ENCODE measurements at regions not wholly inside any gene's neighbourhood (a gene's known extent, or its start where the extent isn't known, plus 50 kb on each side); places are given as distances from the start of the nearest gene placed in this dataset.

- Histone ChIP-seq H3K9me3 (ENCODE audit: control insufficient read depth in 2 of 3, insufficient read depth in 1 of 3, low read length in 3 of 3) (no peaks in the 10 kb centered on the region), H3K36me3 (ENCODE audit: control insufficient read depth in 2 of 3, insufficient read depth in 3 of 3, low read length in 3 of 3) (no peaks in the 10 kb centered on the region), H3K4me1 (ENCODE audit: control insufficient read depth in 2 of 3, insufficient read depth in 2 of 3, low read depth in 1 of 3, low read length in 3 of 3) (peaks cover 0 to 3% (median 0%) of the 10 kb centered on the region in 3 donors), H3K9ac (ENCODE audit: low read length in 3 of 3) (no peak overlapping the region), H3K27me3 (ENCODE audit: control insufficient read depth, insufficient read depth, low read length) (no peaks in the 10 kb centered on the region), H3K4me3 (ENCODE audit: low read length in 3 of 3) (no peak overlapping the region), H3K27ac (ENCODE audit: low read depth in 2 of 2, low read length in 2 of 2) (no peak overlapping the region)
- FAIRE-seq (no peak), DNase-seq (peak in 1 of 5 donors; percentile 56)
- intact Hi-C loops (cut with DNase I): no loop called here
- TF ChIP-seq, protein P1, sequence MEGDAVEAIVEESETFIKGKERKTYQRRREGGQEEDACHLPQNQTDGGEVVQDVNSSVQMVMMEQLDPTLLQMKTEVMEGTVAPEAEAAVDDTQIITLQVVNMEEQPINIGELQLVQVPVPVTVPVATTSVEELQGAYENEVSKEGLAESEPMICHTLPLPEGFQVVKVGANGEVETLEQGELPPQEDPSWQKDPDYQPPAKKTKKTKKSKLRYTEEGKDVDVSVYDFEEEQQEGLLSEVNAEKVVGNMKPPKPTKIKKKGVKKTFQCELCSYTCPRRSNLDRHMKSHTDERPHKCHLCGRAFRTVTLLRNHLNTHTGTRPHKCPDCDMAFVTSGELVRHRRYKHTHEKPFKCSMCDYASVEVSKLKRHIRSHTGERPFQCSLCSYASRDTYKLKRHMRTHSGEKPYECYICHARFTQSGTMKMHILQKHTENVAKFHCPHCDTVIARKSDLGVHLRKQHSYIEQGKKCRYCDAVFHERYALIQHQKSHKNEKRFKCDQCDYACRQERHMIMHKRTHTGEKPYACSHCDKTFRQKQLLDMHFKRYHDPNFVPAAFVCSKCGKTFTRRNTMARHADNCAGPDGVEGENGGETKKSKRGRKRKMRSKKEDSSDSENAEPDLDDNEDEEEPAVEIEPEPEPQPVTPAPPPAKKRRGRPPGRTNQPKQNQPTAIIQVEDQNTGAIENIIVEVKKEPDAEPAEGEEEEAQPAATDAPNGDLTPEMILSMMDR (IDR thresholded peaks at IDR 0.05; ENCODE audit: borderline replicate concordance, extremely low read depth, insufficient read depth): no peak
Observed at GRCh38 chr6:87900160-87900698, 147.4 kb upstream of the SPACA1 start.

DNA sequence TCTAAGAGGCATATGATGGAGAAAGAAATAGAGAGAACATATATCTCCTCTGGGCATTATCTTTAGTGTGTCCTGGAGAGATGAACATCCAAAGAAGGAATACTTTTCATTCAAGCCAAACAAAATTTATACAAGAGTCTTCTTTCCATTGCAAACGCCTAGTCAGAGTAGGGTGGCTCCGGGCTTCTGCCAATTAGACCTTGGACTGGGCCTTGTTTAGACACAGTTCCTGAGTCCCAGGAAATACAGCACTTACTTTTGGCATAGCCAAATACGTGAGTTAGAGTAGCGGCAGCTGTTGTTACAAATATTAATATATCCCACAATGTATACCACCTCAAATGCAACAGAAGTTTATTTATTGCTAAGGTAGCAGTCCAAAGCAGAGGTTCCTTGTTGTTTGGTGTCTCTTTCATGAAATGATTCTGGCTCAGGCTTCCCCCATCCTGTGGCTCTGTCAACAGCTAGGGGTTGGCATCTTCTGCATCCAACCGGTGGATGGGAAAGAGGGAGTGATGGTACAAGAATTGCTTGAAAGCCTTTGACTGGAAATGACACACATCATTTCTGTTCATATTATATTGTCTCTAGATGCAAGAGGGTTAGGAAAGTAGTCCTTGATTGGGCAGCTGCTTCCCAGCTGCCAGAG, 148.0 kb upstream of the SPACA1 start:
- Histone ChIP-seq H3K9me3 (ENCODE audit: control insufficient read depth in 2 of 3, insufficient read depth in 1 of 3, low read length in 3 of 3) (no peaks in the 10 kb centered on the region), H3K27ac (ENCODE audit: low read depth in 2 of 2, low read length in 2 of 2) (no peak overlapping the region), H3K27me3 (ENCODE audit: control insufficient read depth, insufficient read depth, low read length) (no peaks in the 10 kb centered on the region), H3K9ac (ENCODE audit: low read length in 3 of 3) (no peak overlapping the region), H3K4me3 (ENCODE audit: low read length in 3 of 3) (no peak overlapping the region), H3K4me1 (ENCODE audit: control insufficient read depth in 2 of 3, insufficient read depth in 2 of 3, low read depth in 1 of 3, low read length in 3 of 3) (peaks cover 0 to 3% (median 0%) of the 10 kb centered on the region in 3 donors), H3K36me3 (ENCODE audit: control insufficient read depth in 2 of 3, insufficient read depth in 3 of 3, low read length in 3 of 3) (no peaks in the 10 kb centered on the region)
- DNase-seq (no peak), FAIRE-seq (no peak)
- intact Hi-C loops (cut with DNase I): no loop called here
- TF ChIP-seq, protein P1 (IDR thresholded peaks at IDR 0.05; ENCODE audit: borderline replicate concordance, extremely low read depth, insufficient read depth): no peak

DNA sequence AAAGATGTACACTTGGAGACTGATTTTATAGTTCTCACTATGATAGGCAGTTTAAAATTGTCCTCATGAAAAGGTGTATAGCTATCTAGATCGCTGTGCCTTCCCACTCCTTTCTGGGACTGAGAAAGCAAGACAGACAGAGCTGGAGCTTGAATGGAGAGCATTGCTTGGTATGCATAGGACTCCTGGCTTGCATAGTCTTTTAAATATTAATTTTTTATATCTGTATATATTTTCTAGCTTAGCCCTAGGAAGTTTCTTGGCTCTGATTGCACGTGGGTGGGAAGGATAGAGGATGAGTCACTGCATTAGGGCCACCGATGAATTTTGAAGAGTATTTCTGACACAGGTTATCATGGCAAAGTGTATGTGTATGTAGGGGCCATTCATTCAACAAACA, 150.0 kb upstream of the SPACA1 start:
- Histone ChIP-seq H3K4me3 (ENCODE audit: low read length in 3 of 3) (no peak overlapping the region), H3K27ac (ENCODE audit: low read depth in 2 of 2, low read length in 2 of 2) (no peak overlapping the region), H3K9me3 (ENCODE audit: control insufficient read depth in 2 of 3, insufficient read depth in 1 of 3, low read length in 3 of 3) (no peaks in the 10 kb centered on the region), H3K9ac (ENCODE audit: low read length in 3 of 3) (no peak overlapping the region), H3K4me1 (ENCODE audit: control insufficient read depth in 2 of 3, insufficient read depth in 2 of 3, low read depth in 1 of 3, low read length in 3 of 3) (no peaks in the 10 kb centered on the region), H3K27me3 (ENCODE audit: control insufficient read depth, insufficient read depth, low read length) (no peaks in the 10 kb centered on the region), H3K36me3 (ENCODE audit: control insufficient read depth in 2 of 3, insufficient read depth in 3 of 3, low read length in 3 of 3) (no peaks in the 10 kb centered on the region)
- DNase-seq: no peak
- intact Hi-C loops (cut with DNase I): no loop called here
- FAIRE-seq: no peak
- TF ChIP-seq, protein P1 (IDR thresholded peaks at IDR 0.05; ENCODE audit: borderline replicate concordance, extremely low read depth, insufficient read depth): no peak

Measured in kidney (tissue), 13 donors.